ENCODE measurements at regions not wholly inside any gene's neighbourhood (a gene's known extent, or its start where the extent isn't known, plus 50 kb on each side); places are given as distances from the start of the nearest gene placed in this dataset.

DNA sequence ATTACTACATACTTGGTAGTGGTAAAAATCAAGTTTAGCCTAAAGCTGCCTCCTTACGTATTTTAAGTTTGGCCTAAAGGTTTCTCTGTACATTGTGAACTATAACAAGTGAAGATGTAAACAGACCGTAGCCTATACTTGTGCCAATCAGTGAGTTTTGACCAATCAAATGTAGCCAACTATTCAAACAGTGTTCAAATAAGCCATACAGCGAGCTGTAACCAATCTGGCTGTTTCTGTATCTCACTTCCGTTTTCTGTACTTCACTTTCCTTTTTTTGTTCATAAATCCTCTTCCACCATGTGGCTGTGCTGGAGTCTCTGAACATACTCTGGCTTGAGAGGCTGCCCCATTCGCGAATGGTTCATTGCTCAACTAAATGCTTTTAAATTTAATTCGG lies 2504.6 kb downstream of the PCDH9 start:
- TF ChIP-seq, protein P1, sequence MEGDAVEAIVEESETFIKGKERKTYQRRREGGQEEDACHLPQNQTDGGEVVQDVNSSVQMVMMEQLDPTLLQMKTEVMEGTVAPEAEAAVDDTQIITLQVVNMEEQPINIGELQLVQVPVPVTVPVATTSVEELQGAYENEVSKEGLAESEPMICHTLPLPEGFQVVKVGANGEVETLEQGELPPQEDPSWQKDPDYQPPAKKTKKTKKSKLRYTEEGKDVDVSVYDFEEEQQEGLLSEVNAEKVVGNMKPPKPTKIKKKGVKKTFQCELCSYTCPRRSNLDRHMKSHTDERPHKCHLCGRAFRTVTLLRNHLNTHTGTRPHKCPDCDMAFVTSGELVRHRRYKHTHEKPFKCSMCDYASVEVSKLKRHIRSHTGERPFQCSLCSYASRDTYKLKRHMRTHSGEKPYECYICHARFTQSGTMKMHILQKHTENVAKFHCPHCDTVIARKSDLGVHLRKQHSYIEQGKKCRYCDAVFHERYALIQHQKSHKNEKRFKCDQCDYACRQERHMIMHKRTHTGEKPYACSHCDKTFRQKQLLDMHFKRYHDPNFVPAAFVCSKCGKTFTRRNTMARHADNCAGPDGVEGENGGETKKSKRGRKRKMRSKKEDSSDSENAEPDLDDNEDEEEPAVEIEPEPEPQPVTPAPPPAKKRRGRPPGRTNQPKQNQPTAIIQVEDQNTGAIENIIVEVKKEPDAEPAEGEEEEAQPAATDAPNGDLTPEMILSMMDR (IDR thresholded peaks at IDR 0.05; ENCODE audit: low read depth, low read length, missing input control): no peak
- no peak for TF ChIP-seq JUND (IDR thresholded peaks at IDR 0.05)
- TF ChIP-seq, protein P2, sequence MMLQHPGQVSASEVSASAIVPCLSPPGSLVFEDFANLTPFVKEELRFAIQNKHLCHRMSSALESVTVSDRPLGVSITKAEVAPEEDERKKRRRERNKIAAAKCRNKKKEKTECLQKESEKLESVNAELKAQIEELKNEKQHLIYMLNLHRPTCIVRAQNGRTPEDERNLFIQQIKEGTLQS (IDR thresholded peaks at IDR 0.05): no peak

Data from liver (tissue), 3 donors.